Gastroesophageal sphincter (tissue), 4 donors: ENCODE measurements at regions not wholly inside any gene's neighbourhood (a gene's known extent, or its start where the extent isn't known, plus 50 kb on each side); places are given as distances from the start of the nearest gene placed in this dataset.

Experiments
- ATAC-seq: fragments of 150-250 bp; one replicate; pipeline ENCODE4 v1.9.1; 2016; ENCODE audit warnings: mild to moderate bottlenecking, moderate library complexity
- H3K27ac ChIP-seq, 4 donors: fragments of 200-600 bp; sonication (generic) in 3 of 4; 1 replicate in 3 of 4; 2 replicates in 1 of 4; pipeline ENCODE4 v1.5.1; 2016 to 2019
- H3K27me3 ChIP-seq: fragments of 200-600 bp; sonication (generic); one replicate; pipeline ENCODE4 v1.5.1; 2019
- H3K36me3 ChIP-seq, 2 donors: fragments of 200-600 bp; sonication (generic); one replicate each; pipeline ENCODE4 v1.5.1; 2019; ENCODE audit warnings: control low read depth in 1 of 2
- H3K4me1 ChIP-seq, 3 donors: fragments of 200-600 bp; sonication (generic); 1 replicate in 2 of 3; 2 replicates in 1 of 3; pipeline ENCODE4 v1.5.1; 2016 to 2019; ENCODE audit warnings: control low read depth in 2 of 3
- H3K4me3 ChIP-seq, 2 donors: fragments of 200-600 bp; sonication (generic); one replicate each; pipeline ENCODE4 v1.5.1; 2019; ENCODE audit warnings: mild to moderate bottlenecking in 1 of 2, moderate library complexity in 1 of 2
- H3K9me3 ChIP-seq, 3 donors: fragments of 200-600 bp; sonication (generic); one replicate each; pipeline ENCODE4 v1.5.1; 2017 to 2019; ENCODE audit warnings: control low read depth in 2 of 3
- EP300 ChIP-seq: sonication (generic); formaldehyde crosslinking; IDR thresholded peaks from one replicate; pipeline ENCODE4 v1.6.1; 2017; ENCODE audit warnings: antibody characterized with exemption, mild to moderate bottlenecking
- POLR2A ChIP-seq, 2 donors: fragments of 450-650 bp; IDR thresholded peaks; one replicate each; pipeline ENCODE4 v1.6.1; 2017; ENCODE audit warnings: antibody characterized with exemption in 2 of 2, mild to moderate bottlenecking in 2 of 2, moderate library complexity in 1 of 2
- POLR2AphosphoS5 ChIP-seq: sonication (generic); formaldehyde crosslinking; IDR thresholded peaks from one replicate; pipeline ENCODE4 v1.6.1; 2017; ENCODE audit warnings: antibody characterized with exemption
- whole genome bisulfite sequencing, 2 donors: methylation state at CpG; one replicate each; pipeline ENCODE4 v1.1.5; 2018; ENCODE audit warnings: low coverage in 1 of 2; 5-methylcytosine and 5-hydroxymethylcytosine counted together
- TF ChIP-seq, protein P1 (sequence below), 4 experiments: fragments of 200-600 bp in 2 of 4; fragments of 450-650 bp in 2 of 4; sonication (generic) in 1 of 4; IDR thresholded peaks; one replicate each; pipeline ENCODE4 v1.5.1; 2017 to 2019; ENCODE audit warnings: antibody characterized with exemption in 4 of 4, mild to moderate bottlenecking in 2 of 4, moderate library complexity in 2 of 4

GRCh38 chr3:76242886-76243753, 457.8 kb upstream of the ZNF717 start:
- no peak for ATAC-seq
- no peaks in the 10 kb centered on the region for H3K4me1 ChIP-seq
- H3K27ac ChIP-seq: no peak overlapping the region
- H3K4me3 ChIP-seq: no peak overlapping the region
- WGBS, 2 donors: 79 to 92% methylated on average over 15 of the region's 17 CpGs
- H3K36me3 ChIP-seq: no peaks in the 10 kb centered on the region
- H3K9me3 ChIP-seq: no peaks in the 10 kb centered on the region
- no peaks in the 10 kb centered on the region for H3K27me3 ChIP-seq
- no peak for TF ChIP-seq POLR2AphosphoS5
- TF ChIP-seq, protein P1, sequence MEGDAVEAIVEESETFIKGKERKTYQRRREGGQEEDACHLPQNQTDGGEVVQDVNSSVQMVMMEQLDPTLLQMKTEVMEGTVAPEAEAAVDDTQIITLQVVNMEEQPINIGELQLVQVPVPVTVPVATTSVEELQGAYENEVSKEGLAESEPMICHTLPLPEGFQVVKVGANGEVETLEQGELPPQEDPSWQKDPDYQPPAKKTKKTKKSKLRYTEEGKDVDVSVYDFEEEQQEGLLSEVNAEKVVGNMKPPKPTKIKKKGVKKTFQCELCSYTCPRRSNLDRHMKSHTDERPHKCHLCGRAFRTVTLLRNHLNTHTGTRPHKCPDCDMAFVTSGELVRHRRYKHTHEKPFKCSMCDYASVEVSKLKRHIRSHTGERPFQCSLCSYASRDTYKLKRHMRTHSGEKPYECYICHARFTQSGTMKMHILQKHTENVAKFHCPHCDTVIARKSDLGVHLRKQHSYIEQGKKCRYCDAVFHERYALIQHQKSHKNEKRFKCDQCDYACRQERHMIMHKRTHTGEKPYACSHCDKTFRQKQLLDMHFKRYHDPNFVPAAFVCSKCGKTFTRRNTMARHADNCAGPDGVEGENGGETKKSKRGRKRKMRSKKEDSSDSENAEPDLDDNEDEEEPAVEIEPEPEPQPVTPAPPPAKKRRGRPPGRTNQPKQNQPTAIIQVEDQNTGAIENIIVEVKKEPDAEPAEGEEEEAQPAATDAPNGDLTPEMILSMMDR (IDR thresholded peaks at IDR 0.05): no peak
- no peak for TF ChIP-seq POLR2A (IDR thresholded peaks at IDR 0.05)
- no peak for TF ChIP-seq EP300

DNA sequence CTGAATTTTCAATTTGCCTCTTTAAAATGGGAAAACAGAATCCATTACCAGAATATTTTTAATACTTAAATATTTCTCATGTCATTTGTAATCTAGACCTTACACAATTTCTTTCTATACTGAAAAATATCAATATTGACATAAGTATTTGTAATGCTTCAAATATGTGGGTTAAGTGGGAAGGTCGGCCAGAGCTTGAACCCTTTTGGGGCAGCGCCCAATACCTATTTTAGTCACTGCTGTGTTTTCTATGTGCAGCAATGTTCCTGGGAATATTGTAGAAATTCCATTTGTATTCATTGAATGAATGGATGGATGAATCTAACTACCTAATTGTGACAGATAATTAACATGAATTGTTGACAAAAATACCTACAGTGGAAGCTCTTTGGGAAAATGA, 459.7 kb upstream of the ZNF717 start:
- no peaks in the 10 kb centered on the region for H3K4me1 ChIP-seq
- 81 to 89% methylated on average over 2 of the region's 2 CpGs for WGBS, 2 donors

DNA sequence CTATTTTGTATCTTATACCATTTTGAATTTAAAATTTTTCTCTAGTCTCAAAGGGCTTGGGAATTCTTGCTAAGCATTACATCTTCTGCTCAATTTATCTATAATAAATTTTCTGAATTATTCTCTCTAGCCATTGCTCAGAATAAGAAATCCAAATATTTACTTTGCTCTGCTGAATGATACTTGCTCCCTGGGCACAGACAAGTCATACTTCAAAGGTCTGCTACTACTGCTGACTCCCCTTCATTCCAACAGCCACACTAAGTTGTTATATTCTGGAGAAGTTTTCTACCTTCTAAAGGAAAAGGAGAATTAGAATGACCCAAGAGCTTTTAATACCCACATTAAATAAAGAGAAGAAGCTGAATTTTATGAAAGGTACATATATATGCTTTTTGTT, 460.3 kb upstream of the ZNF717 start:
- H3K27ac ChIP-seq: no peak overlapping the region
- H3K36me3 ChIP-seq: no peaks in the 10 kb centered on the region
- no peaks in the 10 kb centered on the region for H3K27me3 ChIP-seq
- no peak for ATAC-seq
- H3K4me1 ChIP-seq: no peaks in the 10 kb centered on the region
- no peak overlapping the region for H3K4me3 ChIP-seq
- TF ChIP-seq, protein P1 (IDR thresholded peaks at IDR 0.05): no peak
- TF ChIP-seq POLR2AphosphoS5 (no peak), EP300 (no peak), POLR2A (IDR thresholded peaks at IDR 0.05) (no peak)
- H3K9me3 ChIP-seq: no peaks in the 10 kb centered on the region

More for the DNA sequence above, 459.7 kb upstream of the ZNF717 start:
- no peaks in the 10 kb centered on the region for H3K36me3 ChIP-seq
- no peaks in the 10 kb centered on the region for H3K9me3 ChIP-seq
- no peak overlapping the region for H3K27ac ChIP-seq
- no peak for ATAC-seq
- no peaks in the 10 kb centered on the region for H3K27me3 ChIP-seq
- TF ChIP-seq POLR2A (IDR thresholded peaks at IDR 0.05) (no peak), POLR2AphosphoS5 (no peak), EP300 (no peak)
- TF ChIP-seq, protein P1 (IDR thresholded peaks at IDR 0.05): no peak
- H3K4me3 ChIP-seq: no peak overlapping the region

GRCh38 chr3:76264496-76264895, 479.1 kb upstream of the ZNF717 start:
- Histone ChIP-seq H3K4me3 (no peak overlapping the region), H3K27me3 (no peaks in the 10 kb centered on the region), H3K9me3 (no peaks in the 10 kb centered on the region), H3K27ac (no peak overlapping the region), H3K36me3 (no peaks in the 10 kb centered on the region), H3K4me1 (no peaks in the 10 kb centered on the region)
- 50 to 75% methylated on average over 1 of the region's 1 CpG for WGBS, 2 donors
- no peak for ATAC-seq
- TF ChIP-seq POLR2A (IDR thresholded peaks at IDR 0.05) (no peak), POLR2AphosphoS5 (no peak), EP300 (no peak)
- TF ChIP-seq, protein P1 (IDR thresholded peaks at IDR 0.05): no peak

- WGBS, 2 donors: 65 to 70% methylated on average over 4 to 6 of the region's 6 CpGs
- H3K4me3 ChIP-seq: no peak overlapping the region
- TF ChIP-seq, protein P1 (IDR thresholded peaks at IDR 0.05): no peak
- no peak for TF ChIP-seq POLR2AphosphoS5
- TF ChIP-seq EP300: no peak
- no peak for TF ChIP-seq POLR2A (IDR thresholded peaks at IDR 0.05)
Observed at GRCh38 chr3:76264911-76265310, 479.6 kb upstream of the ZNF717 start.

More at GRCh38 chr3:76264911-76265310, 479.6 kb upstream of the ZNF717 start:
- Histone ChIP-seq H3K36me3 (no peaks in the 10 kb centered on the region), H3K27ac (no peak overlapping the region), H3K4me1 (no peaks in the 10 kb centered on the region), H3K27me3 (no peaks in the 10 kb centered on the region), H3K9me3 (no peaks in the 10 kb centered on the region)
- ATAC-seq: no peak
